GM21447 (cell line): ENCODE measurements at regions not wholly inside any gene's neighbourhood (a gene's known extent, or its start where the extent isn't known, plus 50 kb on each side); places are given as distances from the start of the nearest gene placed in this dataset.

Experiments
- ATAC-seq: cut with Tn5 transposase; IDR thresholded peaks from one replicate; pipeline ENCODE4 v1.9.1; 2021; ENCODE audit not compliant: unreplicated experiment

GRCh38 chr2:80706541-80706940, 402.0 kb upstream of the LRRTM1 start:
- no peak for ATAC-seq

GRCh38 chr2:80703532-80703931, 399.0 kb upstream of the LRRTM1 start:
- no peak for ATAC-seq

DNA sequence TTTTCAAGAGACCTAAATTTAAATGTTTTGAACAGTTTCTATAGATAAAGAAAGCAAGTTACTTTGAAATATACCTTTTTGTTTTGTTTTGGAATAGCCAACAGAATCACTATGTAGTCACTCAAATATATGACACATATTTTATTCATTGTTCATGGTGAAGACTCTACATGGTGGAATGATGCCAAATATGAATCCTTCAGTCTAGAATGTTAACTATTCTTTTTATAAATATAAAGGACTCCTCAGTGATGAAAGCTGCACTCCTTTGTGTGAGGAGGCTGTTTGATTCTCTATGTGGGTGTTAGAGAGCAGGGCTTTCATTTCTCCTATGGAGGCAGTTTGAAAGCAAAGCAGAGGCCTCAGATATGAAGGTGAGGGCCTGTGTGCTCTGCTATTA, 396.4 kb upstream of the LRRTM1 start:
- no peak for ATAC-seq
